Fibroblast of lung (primary cell): ENCODE measurements at regions not wholly inside any gene's neighbourhood (a gene's known extent, or its start where the extent isn't known, plus 50 kb on each side); places are given as distances from the start of the nearest gene placed in this dataset.

ENCODE experiments used
- EZH2 ChIP-seq: IDR thresholded peaks from 2 replicates; pipeline ENCODE4 v1.5.1; 2012; ENCODE audit warnings: low read length, control low read depth, mild to moderate bottlenecking; ENCODE audit errors: missing control alignments
- TF ChIP-seq, protein P1 (sequence below), 2 donors: IDR thresholded peaks in 1 of 2; conservative IDR thresholded peaks in 1 of 2; 1 replicate in 1 of 2; 2 replicates in 1 of 2; pipeline ENCODE4 v1.5.1; 2011 to 2012; ENCODE audit warnings: low read length in 2 of 2, control low read depth in 1 of 2, inconsistent platforms in 1 of 2, low read depth in 1 of 2, mild to moderate bottlenecking in 1 of 2

GRCh38 chr17:68792042-68792685 lies 163.0 kb downstream of the ABCA8 start:
- TF ChIP-seq, protein P1, sequence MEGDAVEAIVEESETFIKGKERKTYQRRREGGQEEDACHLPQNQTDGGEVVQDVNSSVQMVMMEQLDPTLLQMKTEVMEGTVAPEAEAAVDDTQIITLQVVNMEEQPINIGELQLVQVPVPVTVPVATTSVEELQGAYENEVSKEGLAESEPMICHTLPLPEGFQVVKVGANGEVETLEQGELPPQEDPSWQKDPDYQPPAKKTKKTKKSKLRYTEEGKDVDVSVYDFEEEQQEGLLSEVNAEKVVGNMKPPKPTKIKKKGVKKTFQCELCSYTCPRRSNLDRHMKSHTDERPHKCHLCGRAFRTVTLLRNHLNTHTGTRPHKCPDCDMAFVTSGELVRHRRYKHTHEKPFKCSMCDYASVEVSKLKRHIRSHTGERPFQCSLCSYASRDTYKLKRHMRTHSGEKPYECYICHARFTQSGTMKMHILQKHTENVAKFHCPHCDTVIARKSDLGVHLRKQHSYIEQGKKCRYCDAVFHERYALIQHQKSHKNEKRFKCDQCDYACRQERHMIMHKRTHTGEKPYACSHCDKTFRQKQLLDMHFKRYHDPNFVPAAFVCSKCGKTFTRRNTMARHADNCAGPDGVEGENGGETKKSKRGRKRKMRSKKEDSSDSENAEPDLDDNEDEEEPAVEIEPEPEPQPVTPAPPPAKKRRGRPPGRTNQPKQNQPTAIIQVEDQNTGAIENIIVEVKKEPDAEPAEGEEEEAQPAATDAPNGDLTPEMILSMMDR (conservative IDR thresholded peaks at IDR 0.05 in 1 of 2, IDR thresholded peaks at IDR 0.05 in 1 of 2; ENCODE audit: low read depth in 1 of 2, low read length in 2 of 2), result no peak
- no peak for TF ChIP-seq EZH2
